HG03135 (cell line): ENCODE measurements at regions not wholly inside any gene's neighbourhood (a gene's known extent, or its start where the extent isn't known, plus 50 kb on each side); places are given as distances from the start of the nearest gene placed in this dataset.

Source experiments
- ATAC-seq: cut with Tn5 transposase; IDR thresholded peaks from one replicate; pipeline ENCODE4 v1.9.1; 2021; ENCODE audit warnings: mild to moderate bottlenecking, moderate library complexity; ENCODE audit not compliant: unreplicated experiment

- no peak for ATAC-seq
Observed at GRCh38 chr4:184310881-184311709, 93.4 kb upstream of the ENPP6 start.

DNA sequence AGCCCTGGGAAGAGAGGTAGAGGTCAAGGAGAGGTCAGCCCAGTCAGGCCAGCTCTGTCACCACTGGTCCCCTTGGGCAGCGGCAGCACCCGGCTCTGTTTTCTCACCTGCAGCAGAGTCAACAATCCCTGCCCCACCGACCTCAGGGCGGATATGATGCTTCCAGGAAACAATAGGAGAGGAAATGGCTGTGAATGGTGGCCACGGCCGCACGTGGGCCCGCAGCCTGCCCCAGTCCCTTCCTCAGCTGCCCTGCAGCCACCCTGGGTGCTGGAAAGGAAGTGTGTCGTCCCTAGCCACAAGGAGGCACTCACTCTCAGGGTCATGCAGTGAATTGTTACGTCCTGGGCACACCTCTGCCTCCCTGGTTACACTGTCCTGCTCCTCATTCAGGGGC is 92.5 kb upstream of the ENPP6 start:
- no peak for ATAC-seq

- ATAC-seq: no peak
Observed at GRCh38 chr4:184309241-184310170, 91.8 kb upstream of the ENPP6 start.

DNA sequence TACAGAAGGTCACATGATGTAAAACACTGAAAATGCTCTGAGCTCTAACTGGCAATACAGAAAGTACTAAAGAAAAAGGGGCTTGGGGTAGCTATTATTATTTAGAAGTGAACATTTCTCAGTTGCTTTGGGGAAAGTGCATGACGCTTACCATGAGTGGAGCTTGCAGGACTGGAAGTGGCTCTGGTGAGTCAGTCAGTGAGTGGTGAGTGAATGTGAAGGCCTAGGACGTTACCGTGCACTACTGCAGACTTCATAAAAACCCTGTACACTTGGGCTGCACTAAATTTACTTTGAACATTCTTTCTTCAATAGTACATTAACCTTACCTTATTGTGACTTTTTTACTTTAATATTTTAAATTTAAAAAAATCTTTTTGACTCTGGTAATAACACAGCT is 89.3 kb upstream of the ENPP6 start:
- no peak for ATAC-seq

GRCh38 chr4:184306470-184306869 is 88.8 kb upstream of the ENPP6 start:
- no peak for ATAC-seq

DNA sequence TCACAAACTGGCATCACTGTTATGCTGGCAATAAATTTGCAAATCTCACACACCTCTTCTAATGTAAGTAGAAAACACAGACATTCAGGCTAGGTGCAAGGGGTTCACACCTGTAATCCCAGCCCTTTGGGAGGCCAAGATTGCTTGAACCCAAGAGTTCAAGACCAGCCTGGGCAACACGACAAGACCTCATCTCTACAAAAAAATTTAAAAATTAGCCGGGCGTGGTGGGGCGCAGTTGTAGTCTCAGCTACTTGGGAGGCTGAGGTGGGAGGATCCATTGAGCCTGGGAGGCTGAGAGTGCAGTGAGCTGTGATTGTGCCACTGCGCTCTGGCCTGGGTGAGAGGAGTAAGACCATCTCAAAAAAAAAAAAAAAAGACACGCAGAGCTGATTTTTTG is 83.1 kb upstream of the ENPP6 start:
- no peak for ATAC-seq

DNA sequence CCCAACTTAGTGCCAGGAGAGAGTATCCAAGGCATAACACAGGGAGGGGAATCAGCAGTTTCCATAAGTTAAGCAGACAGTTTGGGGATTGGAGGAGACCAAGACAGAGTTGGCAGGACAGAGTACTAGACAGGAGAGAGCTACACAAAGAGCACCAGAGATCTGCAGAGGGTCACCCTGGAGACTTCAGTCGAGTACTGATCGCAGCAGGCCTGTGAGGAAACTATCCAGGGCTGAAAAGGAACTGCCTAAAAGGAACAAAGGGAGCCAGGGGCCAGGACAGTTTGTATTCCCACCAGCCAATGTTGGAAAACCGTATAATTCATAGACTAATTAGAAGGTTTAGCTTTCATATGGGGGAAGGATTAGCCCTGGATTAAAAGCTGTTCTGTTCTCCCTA is 80.6 kb upstream of the ENPP6 start:
- no peak for ATAC-seq

DNA sequence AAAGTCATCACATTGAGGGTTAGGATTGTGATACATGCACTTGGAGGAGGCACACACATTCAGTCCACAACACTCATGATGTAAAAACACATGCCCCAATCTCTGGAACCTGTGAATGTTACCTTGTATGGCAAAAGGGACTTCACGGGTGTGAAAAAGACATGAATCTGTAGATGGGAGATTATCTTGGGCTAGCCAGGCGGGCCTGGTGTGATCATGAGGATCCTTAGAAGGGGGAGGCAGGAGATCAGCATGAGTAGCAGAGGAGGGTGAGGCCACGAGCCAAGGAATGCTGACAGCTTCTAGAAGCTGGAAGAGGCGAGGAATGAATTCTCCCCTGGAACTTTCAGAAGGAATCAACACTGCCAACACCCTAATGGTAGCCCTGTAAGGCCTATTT is 77.5 kb upstream of the ENPP6 start:
- ATAC-seq: no peak

DNA sequence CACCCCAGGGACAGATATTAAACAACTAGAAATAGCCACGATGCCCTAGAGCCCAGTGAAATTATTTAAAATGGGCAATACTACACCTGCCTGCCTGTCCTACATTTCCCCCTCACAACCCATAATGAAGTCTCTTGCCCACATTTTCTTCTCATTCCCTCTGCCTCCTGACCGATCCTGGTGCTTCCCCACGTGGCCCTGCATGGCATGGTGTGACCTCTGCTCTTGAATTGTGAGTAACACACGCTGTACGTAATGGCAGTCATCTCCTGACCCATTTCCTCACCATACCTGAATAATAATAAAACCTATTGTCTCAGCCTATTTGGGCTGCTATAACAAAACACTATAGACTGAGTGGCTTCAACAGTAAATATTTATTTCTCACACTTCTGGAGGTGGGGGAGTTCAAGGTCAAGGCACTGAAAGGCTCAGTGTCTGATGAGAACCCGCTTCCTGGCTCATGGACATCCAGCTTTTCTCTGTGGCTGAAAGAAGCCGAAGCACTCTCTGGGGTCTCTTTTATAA is 77.0 kb upstream of the ENPP6 start:
- ATAC-seq: no peak

GRCh38 chr4:184293552-184293951 is 75.9 kb upstream of the ENPP6 start:
- no peak for ATAC-seq

DNA sequence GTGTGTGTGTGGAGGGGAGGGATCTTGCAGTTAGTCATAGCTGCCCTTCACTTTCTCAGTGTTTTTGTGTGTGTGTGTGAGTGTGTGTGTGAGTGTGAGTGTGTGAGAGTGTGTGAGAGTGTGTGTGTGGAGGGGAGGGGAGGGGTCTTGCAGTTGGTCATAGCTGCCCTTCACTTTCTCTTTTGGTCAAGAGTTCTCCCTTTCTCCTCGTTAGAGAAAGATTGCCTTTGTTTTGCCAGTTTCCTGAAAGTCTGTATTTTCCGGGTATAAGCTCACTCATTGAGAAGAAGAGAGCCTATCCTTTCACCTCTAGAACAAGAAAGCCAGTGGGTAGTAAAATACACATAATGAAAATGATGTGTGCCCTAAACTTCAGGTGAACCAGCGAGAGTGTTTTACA is 75.2 kb upstream of the ENPP6 start:
- no peak for ATAC-seq

DNA sequence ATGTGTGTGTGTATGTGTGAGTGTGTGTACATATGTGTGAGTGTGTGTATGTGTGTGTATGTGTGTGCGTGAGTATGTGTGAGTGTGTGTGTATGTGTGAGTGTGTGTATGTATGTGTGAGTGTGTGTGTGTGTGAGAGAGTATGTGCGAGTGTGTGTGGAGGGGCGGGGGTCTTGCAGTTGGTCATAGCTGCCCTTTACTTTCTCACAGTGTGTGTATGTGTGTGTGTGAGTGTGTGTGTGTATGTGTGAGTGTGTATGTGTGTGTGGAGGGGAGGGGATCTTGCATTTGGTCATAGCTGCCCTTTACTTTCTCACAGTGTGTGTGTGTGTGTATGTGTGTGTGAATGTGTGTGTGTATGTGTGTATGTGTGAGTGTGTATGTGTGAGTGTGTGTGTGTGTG is 74.8 kb upstream of the ENPP6 start:
- no peak for ATAC-seq

- ATAC-seq: no peak
Observed at GRCh38 chr4:184289179-184289535, 71.5 kb upstream of the ENPP6 start.

GRCh38 chr4:184288451-184289178 is 70.9 kb upstream of the ENPP6 start:
- peak; percentile 60 for ATAC-seq

GRCh38 chr4:184287697-184288255 is 70.1 kb upstream of the ENPP6 start:
- no peak for ATAC-seq

GRCh38 chr4:184286358-184286757 is 68.7 kb upstream of the ENPP6 start:
- no peak for ATAC-seq

DNA sequence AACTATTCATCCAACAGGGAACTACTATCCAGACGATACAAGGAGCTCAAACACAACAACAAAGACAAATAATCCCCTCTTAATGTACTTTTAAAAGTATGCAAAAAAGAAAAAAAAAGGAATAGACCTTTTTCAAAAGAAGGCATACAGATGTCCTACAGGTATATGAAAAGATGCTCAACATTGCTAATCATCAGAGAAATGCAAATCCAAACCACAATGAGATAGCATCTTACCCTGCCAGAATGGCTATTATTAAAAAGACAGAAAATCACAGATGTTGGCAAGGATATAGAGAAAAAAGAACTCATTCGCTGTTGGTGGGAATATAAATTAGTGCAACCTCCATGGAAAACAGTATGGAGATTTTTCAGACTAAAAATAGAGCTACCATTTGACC is 67.1 kb upstream of the ENPP6 start:
- no peak for ATAC-seq

- ATAC-seq: no peak
Observed at GRCh38 chr4:184284336-184284690, 66.6 kb upstream of the ENPP6 start.

DNA sequence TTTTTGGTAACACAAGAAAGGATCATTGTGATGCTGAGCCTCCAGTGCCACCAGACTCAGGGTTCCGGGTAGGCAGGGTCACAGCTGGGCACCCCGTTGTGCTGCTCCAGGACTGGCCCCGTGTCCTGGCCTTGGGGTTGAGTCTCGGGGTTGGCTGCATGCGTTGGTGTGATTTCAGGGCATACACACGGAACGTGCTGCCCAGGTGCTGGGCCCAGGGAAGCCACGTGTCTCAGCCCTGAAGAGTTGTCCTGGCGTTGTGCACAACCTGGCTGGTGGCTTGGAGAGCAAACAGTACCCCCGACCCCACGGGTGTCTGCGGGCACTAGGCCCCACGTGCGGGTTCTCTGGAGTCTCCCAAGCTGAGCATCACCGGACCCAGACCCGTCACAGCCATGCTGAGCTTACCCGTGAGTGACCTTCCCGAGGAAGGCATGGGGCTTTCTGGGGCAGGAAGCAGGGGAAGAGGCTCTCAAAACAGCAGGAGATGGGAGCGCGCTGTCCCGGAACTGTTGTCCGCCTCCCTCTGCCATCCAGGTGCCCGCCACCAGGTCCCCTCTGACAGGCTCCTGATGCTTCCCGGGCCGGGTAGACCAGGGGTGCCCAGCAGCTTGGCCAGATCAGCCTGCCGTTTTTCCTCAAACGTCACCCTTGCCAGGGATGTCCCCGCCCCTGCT is 66.1 kb upstream of the ENPP6 start:
- ATAC-seq: no peak

GRCh38 chr4:184282895-184283654 is 65.4 kb upstream of the ENPP6 start:
- peak; percentile 60 for ATAC-seq
